RWPE1 (cell line): ENCODE measurements at regions not wholly inside any gene's neighbourhood (a gene's known extent, or its start where the extent isn't known, plus 50 kb on each side); places are given as distances from the start of the nearest gene placed in this dataset.

Experiments used
- CTCF ChIA-PET: fragments of 350-600 bp; sonication (Branson Sonifier 250); formaldehyde crosslinking; extraction: SDS; loops from one replicate; lab custom pipeline; 2021; lab: Yijun Ruan, JAX
- POLR2A ChIA-PET: fragments of 400-600 bp; formaldehyde crosslinking; extraction: SDS; loops from one replicate; lab custom pipeline; 2020; ENCODE audit warnings: antibody characterized with exemption; ENCODE audit not compliant: low non-redundant PET; lab: Yijun Ruan, JAX
- DNase-seq: peaks from one replicate; pipeline ENCODE4 v3.0.0; 2012; ENCODE audit warnings: low spot score
- H3K27ac ChIP-seq: fragments of 450-650 bp; 2 replicates; pipeline ENCODE4 v1.5.1; 2017
- CTCF ChIP-seq: fragments of 450-650 bp; conservative IDR thresholded peaks from 2 replicates; pipeline ENCODE4 v1.5.1; 2017; ENCODE audit warnings: low read depth, mild to moderate bottlenecking

DNA sequence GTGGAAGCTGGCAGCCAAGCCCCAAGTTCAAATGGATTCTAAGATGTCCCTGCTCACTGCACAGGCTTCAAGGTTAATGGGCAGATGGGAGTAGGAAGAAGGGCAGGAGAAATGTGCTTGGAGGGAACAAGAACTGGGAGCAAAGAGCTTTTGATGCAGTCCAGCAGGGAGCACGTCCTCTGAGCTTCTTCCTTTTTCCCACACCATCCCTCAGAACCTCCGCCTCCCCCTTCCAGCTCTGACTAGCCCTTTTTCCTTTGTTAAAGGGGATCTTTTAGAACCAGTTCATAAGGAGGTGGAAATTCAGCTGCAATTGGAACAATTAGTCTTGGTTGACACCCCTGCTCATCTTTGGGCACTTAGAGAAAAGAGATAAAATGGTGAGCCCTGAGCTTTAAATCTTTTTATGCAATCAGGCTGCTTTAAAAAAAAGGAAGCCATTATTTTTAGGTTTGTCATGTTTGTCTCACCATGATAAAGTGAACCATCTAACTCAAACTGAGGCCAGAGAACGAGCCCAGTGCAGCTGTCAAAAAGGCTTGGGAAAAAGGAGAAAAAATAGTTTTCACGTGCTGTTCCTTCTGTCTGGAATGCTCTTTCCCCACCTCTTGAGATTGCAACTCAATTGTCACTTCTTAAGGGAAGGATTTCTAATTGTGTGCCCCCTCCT is 135.8 kb upstream of the IL1RAPL2 start:
- DNase-seq = no peak
- ChIA-PET CTCF (no interaction called here), POLR2A (no interaction called here)
- no peak for TF ChIP-seq CTCF
- no peak overlapping the region for H3K27ac ChIP-seq

- CTCF ChIA-PET = no interaction called here
- DNase-seq = peak; percentile 16
- peak overlapping the region; percentile 40; the same call in 1 of the 2 replicates for H3K27ac ChIP-seq
- POLR2A ChIA-PET = no interaction called here
- TF ChIP-seq CTCF = no peak
These were observed 137.8 kb upstream of the IL1RAPL2 start for GRCh38 chrX:104428231-104428630.

DNA sequence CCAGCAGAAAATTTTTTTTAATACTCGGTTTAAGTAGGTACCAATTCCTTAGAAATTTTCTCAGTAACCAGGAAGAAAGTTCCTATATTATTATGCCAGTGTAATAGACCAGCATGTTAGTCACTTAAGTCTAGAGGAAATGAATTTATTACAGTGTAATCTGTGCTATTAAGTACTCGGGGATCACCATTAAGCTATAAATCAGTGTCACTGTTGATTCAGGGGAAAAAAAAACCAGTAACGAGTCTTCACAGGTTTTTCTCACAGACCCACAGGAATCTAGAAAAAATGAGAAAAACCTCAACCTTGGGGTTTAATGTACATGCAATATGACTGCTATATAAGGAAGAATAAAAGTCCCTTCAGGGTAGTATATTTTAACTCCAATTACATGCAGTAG is 138.3 kb upstream of the IL1RAPL2 start:
- no peak overlapping the region for H3K27ac ChIP-seq
- TF ChIP-seq CTCF = no peak
- ChIA-PET CTCF (no interaction called here), POLR2A (no interaction called here)
- no peak for DNase-seq

GRCh38 chrX:104427073-104427472 is 138.9 kb upstream of the IL1RAPL2 start:
- TF ChIP-seq CTCF = no peak
- ChIA-PET CTCF (no interaction called here), POLR2A (no interaction called here)
- no peak for DNase-seq
- no peak overlapping the region for H3K27ac ChIP-seq

DNA sequence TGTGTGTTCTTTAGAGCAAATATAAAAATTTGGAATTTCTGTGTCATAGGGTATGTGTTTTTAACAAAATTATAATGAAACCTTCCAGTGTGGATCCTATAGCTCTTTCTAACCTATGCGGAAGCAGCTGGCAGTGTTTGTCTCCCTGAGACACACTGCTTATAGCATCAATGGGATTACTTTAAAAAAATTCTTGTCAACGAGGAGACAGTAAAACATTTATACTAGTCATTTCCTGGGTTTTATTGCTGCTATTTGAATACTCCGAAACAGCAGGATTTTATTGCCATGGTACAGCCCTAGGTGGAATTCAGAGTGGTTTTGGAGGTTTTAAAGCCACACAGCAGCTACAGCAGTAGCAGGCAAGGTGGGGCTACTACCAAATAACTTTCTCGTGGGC is 145.1 kb upstream of the IL1RAPL2 start:
- TF ChIP-seq CTCF = no peak
- H3K27ac ChIP-seq = no peak overlapping the region
- no peak for DNase-seq
- ChIA-PET CTCF (interaction anchor here (0.6 kb wide), 1 partner anchor 1417 kb away, joined by 3 read pairs; no protein-coding TSS in a partner anchor), POLR2A (no interaction called here)

- no peak overlapping the region for H3K27ac ChIP-seq
- ChIA-PET POLR2A (no interaction called here), CTCF (no interaction called here)
- TF ChIP-seq CTCF = no peak
- DNase-seq = no peak
These were observed 146.1 kb upstream of the IL1RAPL2 start for GRCh38 chrX:104419926-104420325.
